ENCODE measurements at regions not wholly inside any gene's neighbourhood (a gene's known extent, or its start where the extent isn't known, plus 50 kb on each side); places are given as distances from the start of the nearest gene placed in this dataset.

- TF ChIP-seq, protein P1, sequence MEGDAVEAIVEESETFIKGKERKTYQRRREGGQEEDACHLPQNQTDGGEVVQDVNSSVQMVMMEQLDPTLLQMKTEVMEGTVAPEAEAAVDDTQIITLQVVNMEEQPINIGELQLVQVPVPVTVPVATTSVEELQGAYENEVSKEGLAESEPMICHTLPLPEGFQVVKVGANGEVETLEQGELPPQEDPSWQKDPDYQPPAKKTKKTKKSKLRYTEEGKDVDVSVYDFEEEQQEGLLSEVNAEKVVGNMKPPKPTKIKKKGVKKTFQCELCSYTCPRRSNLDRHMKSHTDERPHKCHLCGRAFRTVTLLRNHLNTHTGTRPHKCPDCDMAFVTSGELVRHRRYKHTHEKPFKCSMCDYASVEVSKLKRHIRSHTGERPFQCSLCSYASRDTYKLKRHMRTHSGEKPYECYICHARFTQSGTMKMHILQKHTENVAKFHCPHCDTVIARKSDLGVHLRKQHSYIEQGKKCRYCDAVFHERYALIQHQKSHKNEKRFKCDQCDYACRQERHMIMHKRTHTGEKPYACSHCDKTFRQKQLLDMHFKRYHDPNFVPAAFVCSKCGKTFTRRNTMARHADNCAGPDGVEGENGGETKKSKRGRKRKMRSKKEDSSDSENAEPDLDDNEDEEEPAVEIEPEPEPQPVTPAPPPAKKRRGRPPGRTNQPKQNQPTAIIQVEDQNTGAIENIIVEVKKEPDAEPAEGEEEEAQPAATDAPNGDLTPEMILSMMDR (IDR thresholded peaks at IDR 0.05; ENCODE audit: borderline replicate concordance, control extremely low read depth, extremely low read depth, insufficient read depth, missing control alignments) = no peak
- DNase-seq (ENCODE audit: low spot score) = no peak
- in situ Hi-C loops (cut with MboI; ENCODE audit: low sequenced_read_pairs, unreplicated experiment) = no loop called here
Measured at GRCh38 chr9:107615321-107615720, 125.8 kb upstream of the KLF4 start.

DNA sequence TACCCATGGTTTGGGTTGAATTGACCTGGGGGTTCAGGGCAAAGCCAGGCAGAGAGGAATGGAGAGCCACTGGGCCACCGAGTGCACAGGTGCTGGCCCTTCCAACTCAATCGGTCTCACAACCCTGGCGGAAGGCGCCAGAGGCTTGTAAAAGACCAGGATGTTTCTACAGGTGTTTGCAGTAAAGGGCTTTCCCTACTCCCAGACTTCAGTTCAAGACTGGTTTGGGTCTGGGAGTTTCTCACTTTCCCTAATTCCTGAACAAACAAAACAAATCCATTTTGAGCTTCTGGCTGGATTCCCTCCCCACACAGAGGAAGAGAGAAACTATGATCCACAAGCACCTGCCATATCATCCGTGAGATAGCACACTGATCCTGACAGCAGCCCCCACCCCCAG is 125.2 kb upstream of the KLF4 start:
- no peak for DNase-seq (ENCODE audit: low spot score)

GRCh38 chr9:107613321-107613720 is 123.8 kb upstream of the KLF4 start:
- TF ChIP-seq, protein P1 (IDR thresholded peaks at IDR 0.05; ENCODE audit: borderline replicate concordance, control extremely low read depth, extremely low read depth, insufficient read depth, missing control alignments) = no peak
- in situ Hi-C loops (cut with MboI; ENCODE audit: low sequenced_read_pairs, unreplicated experiment) = no loop called here
- DNase-seq (ENCODE audit: low spot score) = no peak

More for the DNA sequence above, 125.2 kb upstream of the KLF4 start:
- in situ Hi-C loops (cut with MboI; ENCODE audit: low sequenced_read_pairs, unreplicated experiment) = no loop called here
- TF ChIP-seq, protein P1 (IDR thresholded peaks at IDR 0.05; ENCODE audit: borderline replicate concordance, control extremely low read depth, extremely low read depth, insufficient read depth, missing control alignments) = no peak

- TF ChIP-seq, protein P1 (IDR thresholded peaks at IDR 0.05; ENCODE audit: borderline replicate concordance, control extremely low read depth, extremely low read depth, insufficient read depth, missing control alignments) = no peak
- DNase-seq (ENCODE audit: low spot score) = no peak
Measured at GRCh38 chr9:107612136-107612535, 122.6 kb upstream of the KLF4 start.

GRCh38 chr9:107609547-107609946 is 120.0 kb upstream of the KLF4 start:
- TF ChIP-seq, protein P1 (IDR thresholded peaks at IDR 0.05; ENCODE audit: borderline replicate concordance, control extremely low read depth, extremely low read depth, insufficient read depth, missing control alignments) = no peak
- no peak for DNase-seq (ENCODE audit: low spot score)
- in situ Hi-C loops (cut with MboI; ENCODE audit: low sequenced_read_pairs, unreplicated experiment) = no loop called here

More at GRCh38 chr9:107612136-107612535, 122.6 kb upstream of the KLF4 start:
- in situ Hi-C loops (cut with MboI; ENCODE audit: low sequenced_read_pairs, unreplicated experiment) = no loop called here

GRCh38 chr9:107606149-107606790 is 116.7 kb upstream of the KLF4 start:
- in situ Hi-C loops (cut with MboI; ENCODE audit: low sequenced_read_pairs, unreplicated experiment) = no loop called here
- DNase-seq (ENCODE audit: low spot score) = no peak
- TF ChIP-seq, protein P1 (IDR thresholded peaks at IDR 0.05; ENCODE audit: borderline replicate concordance, control extremely low read depth, extremely low read depth, insufficient read depth, missing control alignments) = no peak
